ENCODE measurements at regions not wholly inside any gene's neighbourhood (a gene's known extent, or its start where the extent isn't known, plus 50 kb on each side); places are given as distances from the start of the nearest gene placed in this dataset.

GRCh38 chr4:104879854-104880253 is 266.8 kb upstream of the TET2 start (continued):
- TF ChIP-seq JUNB (IDR thresholded peaks at IDR 0.05) = no peak

GRCh38 chr4:104881136-104881886 is 265.4 kb upstream of the TET2 start:
- WGBS (ENCODE audit: missing lambda C conversion rate) = 0% methylated on average over 1 of the region's 1 CpG
- DNase-seq (ENCODE audit: low read depth in 1 of 2, low spot score in 1 of 2) (no peak), FAIRE-seq (no peak), ATAC-seq (no peak)
- no peak overlapping the region for H3K4me3 ChIP-seq
- H3K9me3 ChIP-seq = no peaks in the 10 kb centered on the region
- H3K4me2 ChIP-seq = no peak overlapping the region
- H3K27ac ChIP-seq = no peak overlapping the region
- POLR2A ChIA-PET = no interaction called here
- TF ChIP-seq BCL3 (IDR thresholded peaks at IDR 0.05) (no peak), EHF (CRISPR knock-in tag; IDR thresholded peaks at IDR 0.05) (no peak), CHD2 (IDR thresholded peaks at IDR 0.05; ENCODE audit: low read length, partially characterized antibody) (no peak), CBX2 (IDR thresholded peaks at IDR 0.05; ENCODE audit: borderline replicate concordance, low read depth) (no peak), KDM5A (IDR thresholded peaks at IDR 0.05) (no peak), HOXB13 (CRISPR knock-in tag; IDR thresholded peaks at IDR 0.05; ENCODE audit: low read depth) (no peak), BHLHE40 (IDR thresholded peaks at IDR 0.05; ENCODE audit: low read depth, low read length) (no peak), FOXS1 (CRISPR knock-in tag; IDR thresholded peaks at IDR 0.05) (no peak), MYC (IDR thresholded peaks at IDR 0.05; ENCODE audit: borderline replicate concordance, low read length) (no peak), HES2 (IDR thresholded peaks at IDR 0.05) (no peak), MAZ (IDR thresholded peaks at IDR 0.05; ENCODE audit: borderline replicate concordance, low read depth, low read length) (no peak), ESRRA (IDR thresholded peaks at IDR 0.05; ENCODE audit: borderline replicate concordance, low read length) (no peak), RNF2 (IDR thresholded peaks at IDR 0.05; ENCODE audit: borderline replicate concordance, low read depth) (no peak), JUNB (IDR thresholded peaks at IDR 0.05) (no peak), ATOH8 (CRISPR knock-in tag; IDR thresholded peaks at IDR 0.05; ENCODE audit: low read depth) (no peak), CBX8 (IDR thresholded peaks at IDR 0.05) (no peak)
- TF ChIP-seq, protein P1, sequence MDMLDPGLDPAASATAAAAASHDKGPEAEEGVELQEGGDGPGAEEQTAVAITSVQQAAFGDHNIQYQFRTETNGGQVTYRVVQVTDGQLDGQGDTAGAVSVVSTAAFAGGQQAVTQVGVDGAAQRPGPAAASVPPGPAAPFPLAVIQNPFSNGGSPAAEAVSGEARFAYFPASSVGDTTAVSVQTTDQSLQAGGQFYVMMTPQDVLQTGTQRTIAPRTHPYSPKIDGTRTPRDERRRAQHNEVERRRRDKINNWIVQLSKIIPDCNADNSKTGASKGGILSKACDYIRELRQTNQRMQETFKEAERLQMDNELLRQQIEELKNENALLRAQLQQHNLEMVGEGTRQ (IDR thresholded peaks at IDR 0.05) = no peak
- TF ChIP-seq, protein P2, sequence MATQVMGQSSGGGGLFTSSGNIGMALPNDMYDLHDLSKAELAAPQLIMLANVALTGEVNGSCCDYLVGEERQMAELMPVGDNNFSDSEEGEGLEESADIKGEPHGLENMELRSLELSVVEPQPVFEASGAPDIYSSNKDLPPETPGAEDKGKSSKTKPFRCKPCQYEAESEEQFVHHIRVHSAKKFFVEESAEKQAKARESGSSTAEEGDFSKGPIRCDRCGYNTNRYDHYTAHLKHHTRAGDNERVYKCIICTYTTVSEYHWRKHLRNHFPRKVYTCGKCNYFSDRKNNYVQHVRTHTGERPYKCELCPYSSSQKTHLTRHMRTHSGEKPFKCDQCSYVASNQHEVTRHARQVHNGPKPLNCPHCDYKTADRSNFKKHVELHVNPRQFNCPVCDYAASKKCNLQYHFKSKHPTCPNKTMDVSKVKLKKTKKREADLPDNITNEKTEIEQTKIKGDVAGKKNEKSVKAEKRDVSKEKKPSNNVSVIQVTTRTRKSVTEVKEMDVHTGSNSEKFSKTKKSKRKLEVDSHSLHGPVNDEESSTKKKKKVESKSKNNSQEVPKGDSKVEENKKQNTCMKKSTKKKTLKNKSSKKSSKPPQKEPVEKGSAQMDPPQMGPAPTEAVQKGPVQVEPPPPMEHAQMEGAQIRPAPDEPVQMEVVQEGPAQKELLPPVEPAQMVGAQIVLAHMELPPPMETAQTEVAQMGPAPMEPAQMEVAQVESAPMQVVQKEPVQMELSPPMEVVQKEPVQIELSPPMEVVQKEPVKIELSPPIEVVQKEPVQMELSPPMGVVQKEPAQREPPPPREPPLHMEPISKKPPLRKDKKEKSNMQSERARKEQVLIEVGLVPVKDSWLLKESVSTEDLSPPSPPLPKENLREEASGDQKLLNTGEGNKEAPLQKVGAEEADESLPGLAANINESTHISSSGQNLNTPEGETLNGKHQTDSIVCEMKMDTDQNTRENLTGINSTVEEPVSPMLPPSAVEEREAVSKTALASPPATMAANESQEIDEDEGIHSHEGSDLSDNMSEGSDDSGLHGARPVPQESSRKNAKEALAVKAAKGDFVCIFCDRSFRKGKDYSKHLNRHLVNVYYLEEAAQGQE (IDR thresholded peaks at IDR 0.05) = no peak
- H3K4me1 ChIP-seq = no peaks in the 10 kb centered on the region
- CTCF ChIA-PET = no interaction called here

All from A549 (cell line).